Body of pancreas (tissue), 4 donors: ENCODE measurements at regions not wholly inside any gene's neighbourhood (a gene's known extent, or its start where the extent isn't known, plus 50 kb on each side); places are given as distances from the start of the nearest gene placed in this dataset.

Experiments
- POLR2A ChIP-seq, 3 donors: fragments of 450-650 bp; IDR thresholded peaks; one replicate each; pipeline ENCODE4 v1.6.1; 2016; ENCODE audit warnings: antibody characterized with exemption in 3 of 3, mild to moderate bottlenecking in 2 of 3
- TF ChIP-seq, protein P1 (sequence below), 7 experiments: fragments of 450-650 bp in 4 of 7; fragments of 200-600 bp in 3 of 7; sonication (generic) in 3 of 7; IDR thresholded peaks; one replicate each; pipeline ENCODE4 v1.5.1; 2016 to 2019; ENCODE audit warnings: antibody characterized with exemption in 7 of 7

DNA sequence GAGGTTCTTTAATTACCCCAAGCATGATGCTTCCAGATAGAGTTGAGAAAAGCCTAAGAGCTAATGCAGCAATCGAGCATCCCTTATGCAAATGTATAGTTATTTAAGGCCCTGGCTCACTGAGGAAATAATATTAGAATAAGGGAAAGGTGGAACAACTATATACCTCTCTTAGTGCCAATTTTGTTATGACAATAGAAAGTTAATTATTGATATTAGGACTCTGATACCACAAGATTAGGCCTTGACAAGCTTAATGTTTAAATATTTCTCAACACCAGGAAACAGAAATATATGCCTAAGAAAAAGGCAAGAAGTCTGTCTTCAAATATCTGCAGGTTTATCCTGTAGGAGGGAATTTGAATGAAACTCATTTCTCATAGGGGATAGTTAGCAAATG lies 371.0 kb downstream of the PRELID2 start:
- TF ChIP-seq, protein P1, sequence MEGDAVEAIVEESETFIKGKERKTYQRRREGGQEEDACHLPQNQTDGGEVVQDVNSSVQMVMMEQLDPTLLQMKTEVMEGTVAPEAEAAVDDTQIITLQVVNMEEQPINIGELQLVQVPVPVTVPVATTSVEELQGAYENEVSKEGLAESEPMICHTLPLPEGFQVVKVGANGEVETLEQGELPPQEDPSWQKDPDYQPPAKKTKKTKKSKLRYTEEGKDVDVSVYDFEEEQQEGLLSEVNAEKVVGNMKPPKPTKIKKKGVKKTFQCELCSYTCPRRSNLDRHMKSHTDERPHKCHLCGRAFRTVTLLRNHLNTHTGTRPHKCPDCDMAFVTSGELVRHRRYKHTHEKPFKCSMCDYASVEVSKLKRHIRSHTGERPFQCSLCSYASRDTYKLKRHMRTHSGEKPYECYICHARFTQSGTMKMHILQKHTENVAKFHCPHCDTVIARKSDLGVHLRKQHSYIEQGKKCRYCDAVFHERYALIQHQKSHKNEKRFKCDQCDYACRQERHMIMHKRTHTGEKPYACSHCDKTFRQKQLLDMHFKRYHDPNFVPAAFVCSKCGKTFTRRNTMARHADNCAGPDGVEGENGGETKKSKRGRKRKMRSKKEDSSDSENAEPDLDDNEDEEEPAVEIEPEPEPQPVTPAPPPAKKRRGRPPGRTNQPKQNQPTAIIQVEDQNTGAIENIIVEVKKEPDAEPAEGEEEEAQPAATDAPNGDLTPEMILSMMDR (IDR thresholded peaks at IDR 0.05), result no peak
- TF ChIP-seq POLR2A (IDR thresholded peaks at IDR 0.05), result no peak
